Right lobe of liver (tissue), 4 donors: ENCODE measurements at regions not wholly inside any gene's neighbourhood (a gene's known extent, or its start where the extent isn't known, plus 50 kb on each side); places are given as distances from the start of the nearest gene placed in this dataset.

Source experiments
- POLR2A ChIP-seq: fragments of 450-650 bp; IDR thresholded peaks from one replicate; pipeline ENCODE4 v1.6.1; 2017; ENCODE audit warnings: antibody characterized with exemption, mild to moderate bottlenecking
- TF ChIP-seq, protein P1 (sequence below), 4 donors: fragments of 200-600 bp in 3 of 4; fragments of 450-650 bp in 1 of 4; IDR thresholded peaks; one replicate each; pipeline versions ENCODE4 v1.5.1 to v1.8.0; 2016 to 2022; ENCODE audit warnings: antibody characterized with exemption in 4 of 4, mild to moderate bottlenecking in 2 of 4
- donor health status: DM: no; HTN: no; CAD: no.
- donor health status: DM: no; HTN: no; CAD: no.
- donor health status: DM: no; HTN: yes; CAD: no.

DNA sequence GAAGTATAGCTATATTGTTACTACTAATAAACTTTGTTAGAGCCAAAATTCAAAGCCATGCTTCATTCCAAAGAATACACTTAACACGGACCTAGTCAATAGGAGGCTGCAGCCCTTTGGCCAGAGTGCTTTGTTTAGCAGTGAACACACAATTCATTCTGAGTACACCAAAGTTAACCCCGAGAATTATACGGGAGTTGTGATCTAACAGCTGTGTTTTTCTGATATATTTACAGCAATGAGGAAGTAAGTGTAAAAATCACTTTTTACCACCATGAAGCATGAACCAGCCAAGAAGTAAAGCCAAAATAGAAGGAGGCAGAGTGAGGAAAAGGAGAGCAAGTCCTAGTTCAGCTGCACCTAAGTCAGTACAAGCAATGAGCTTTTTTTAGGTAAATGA, 156.8 kb upstream of the PDE3A start:
- TF ChIP-seq, protein P1, sequence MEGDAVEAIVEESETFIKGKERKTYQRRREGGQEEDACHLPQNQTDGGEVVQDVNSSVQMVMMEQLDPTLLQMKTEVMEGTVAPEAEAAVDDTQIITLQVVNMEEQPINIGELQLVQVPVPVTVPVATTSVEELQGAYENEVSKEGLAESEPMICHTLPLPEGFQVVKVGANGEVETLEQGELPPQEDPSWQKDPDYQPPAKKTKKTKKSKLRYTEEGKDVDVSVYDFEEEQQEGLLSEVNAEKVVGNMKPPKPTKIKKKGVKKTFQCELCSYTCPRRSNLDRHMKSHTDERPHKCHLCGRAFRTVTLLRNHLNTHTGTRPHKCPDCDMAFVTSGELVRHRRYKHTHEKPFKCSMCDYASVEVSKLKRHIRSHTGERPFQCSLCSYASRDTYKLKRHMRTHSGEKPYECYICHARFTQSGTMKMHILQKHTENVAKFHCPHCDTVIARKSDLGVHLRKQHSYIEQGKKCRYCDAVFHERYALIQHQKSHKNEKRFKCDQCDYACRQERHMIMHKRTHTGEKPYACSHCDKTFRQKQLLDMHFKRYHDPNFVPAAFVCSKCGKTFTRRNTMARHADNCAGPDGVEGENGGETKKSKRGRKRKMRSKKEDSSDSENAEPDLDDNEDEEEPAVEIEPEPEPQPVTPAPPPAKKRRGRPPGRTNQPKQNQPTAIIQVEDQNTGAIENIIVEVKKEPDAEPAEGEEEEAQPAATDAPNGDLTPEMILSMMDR (IDR thresholded peaks at IDR 0.05), result no peak
- no peak for TF ChIP-seq POLR2A
